Stomach (tissue), 8 donors: ENCODE measurements at regions not wholly inside any gene's neighbourhood (a gene's known extent, or its start where the extent isn't known, plus 50 kb on each side); places are given as distances from the start of the nearest gene placed in this dataset.

Source experiments
- DNase-seq, 2 donors: peaks; one replicate each; pipeline versions ENCODE4 v3.0.0 to v3.0.0-alpha.2; 2013 to 2019
- H3K27ac ChIP-seq, 5 donors: fragments of 200-600 bp in 4 of 5; sonication (generic) in 4 of 5; one replicate each; pipeline ENCODE4 v1.5.1; 2013 to 2019; ENCODE audit warnings: mild to moderate bottlenecking in 1 of 5, moderate library complexity in 1 of 5
- H3K27me3 ChIP-seq, 3 donors: fragments of 200-600 bp; sonication (generic); one replicate each; pipeline ENCODE4 v1.5.1; 2017 to 2019; ENCODE audit warnings: mixed run types in 1 of 3
- H3K36me3 ChIP-seq, 4 donors: fragments of 200-600 bp; sonication (generic); 1 replicate in 3 of 4; 2 replicates in 1 of 4; pipeline ENCODE4 v1.5.1; 2016 to 2019
- H3K4me1 ChIP-seq, 4 donors: fragments of 200-600 bp; sonication (generic); one replicate each; pipeline ENCODE4 v1.5.1; 2016 to 2019
- H3K4me3 ChIP-seq, 4 donors: fragments of 200-600 bp; sonication (generic) in 3 of 4; one replicate each; pipeline ENCODE4 v1.5.1; 2016 to 2019; ENCODE audit warnings: mild to moderate bottlenecking in 1 of 4
- H3K9me3 ChIP-seq, 4 donors: fragments of 200-600 bp; sonication (generic); one replicate each; pipeline ENCODE4 v1.5.1; 2016 to 2019
- CTCF ChIP-seq, 7 experiments: fragments of 450-650 bp in 4 of 7; fragments of 200-600 bp in 3 of 7; sonication (generic) in 3 of 7; IDR thresholded peaks; one replicate each; pipeline ENCODE4 v1.5.1; 2016 to 2019; ENCODE audit warnings: antibody characterized with exemption in 7 of 7, control low read depth in 2 of 7, mild to moderate bottlenecking in 1 of 7
- EP300 ChIP-seq: sonication (generic); formaldehyde crosslinking; IDR thresholded peaks from one replicate; pipeline ENCODE4 v1.6.1; 2017; ENCODE audit warnings: antibody characterized with exemption
- POLR2A ChIP-seq, 4 donors: fragments of 450-650 bp; IDR thresholded peaks; one replicate each; pipeline ENCODE4 v1.6.1; 2016; ENCODE audit warnings: antibody characterized with exemption in 4 of 4, control low read depth in 2 of 4, mild to moderate bottlenecking in 1 of 4, moderate library complexity in 1 of 4
- POLR2AphosphoS5 ChIP-seq, 3 donors: sonication (generic); formaldehyde crosslinking; IDR thresholded peaks; one replicate each; pipeline ENCODE4 v1.6.1; 2016; ENCODE audit warnings: antibody characterized with exemption in 3 of 3
- WGBS, 5 donors: extraction: QIAGEN DNeasy Blood & Tissue Kit in 3 of 5; methylation state at CpG; one replicate each; pipeline versions ENCODE4 v1.1.5 to v1.1.7; 2013 to 2018; 5-methylcytosine and 5-hydroxymethylcytosine counted together
- intact Hi-C: fragments of 100-400 bp; cut with DNase I; formaldehyde crosslinking; loops from one replicate; pipeline ENCODE4 v1.15.1; 2023; ENCODE audit warnings: low total_unique reads
- donor health status: healthy with polysubstance abuse.
- donor health status: Bipolar disorder and iron deficiency.
- donor health status: healthy.

DNA sequence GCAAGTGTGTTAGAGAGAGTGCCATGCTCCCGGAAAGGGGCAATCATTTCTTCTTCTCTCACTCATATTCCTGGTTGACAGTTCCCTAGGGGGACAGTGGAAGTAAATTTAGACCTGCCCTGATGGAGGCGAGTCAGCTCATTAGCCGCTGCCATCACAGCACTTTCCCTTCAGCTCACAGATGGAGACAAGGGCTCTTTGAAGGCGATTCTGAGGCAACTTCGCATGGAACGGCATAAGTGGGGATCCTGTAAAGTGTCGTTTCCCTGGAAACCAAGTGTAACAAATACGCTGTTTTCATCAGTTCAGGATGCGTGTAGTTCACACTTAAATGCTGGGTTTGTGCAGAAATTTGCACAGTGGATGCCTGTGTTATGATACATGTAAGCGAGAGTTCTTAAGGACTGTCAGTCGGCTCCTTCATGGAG, 114.5 kb upstream of the TMPRSS15 start:
- Histone ChIP-seq H3K9me3 (no peaks in the 10 kb centered on the region), H3K27me3 (no peaks in the 10 kb centered on the region), H3K27ac (no peak overlapping the region), H3K36me3 (no peaks in the 10 kb centered on the region), H3K4me3 (no peak overlapping the region), H3K4me1 (no peaks in the 10 kb centered on the region)
- TF ChIP-seq POLR2A (IDR thresholded peaks at IDR 0.05) (no peak), EP300 (no peak), POLR2AphosphoS5 (IDR thresholded peaks at IDR 0.05) (no peak), CTCF (IDR thresholded peaks at IDR 0.05) (no peak)
- intact Hi-C loops: no loop called here
- 55 to 90% (median 85%) methylated on average over 11 of the region's 11 CpGs for WGBS, 5 donors
- DNase-seq: peak in 1 of 2 donors; percentile 12

- intact Hi-C loops: no loop called here
- H3K4me3 ChIP-seq: no peak overlapping the region
- no peaks in the 10 kb centered on the region for H3K27me3 ChIP-seq
- WGBS, 5 donors: 21 to 41% (median 31%) methylated on average over 2 of the region's 2 CpGs
- no peaks in the 10 kb centered on the region for H3K36me3 ChIP-seq
- H3K9me3 ChIP-seq: no peaks in the 10 kb centered on the region
- TF ChIP-seq POLR2A (IDR thresholded peaks at IDR 0.05) (no peak), POLR2AphosphoS5 (IDR thresholded peaks at IDR 0.05) (no peak), CTCF (IDR thresholded peaks at IDR 0.05) (no peak), EP300 (no peak)
- no peaks in the 10 kb centered on the region for H3K4me1 ChIP-seq
- H3K27ac ChIP-seq: no peak overlapping the region
- no peak for DNase-seq
These were observed 117.6 kb upstream of the TMPRSS15 start for GRCh38 chr21:18521204-18521603.

DNA sequence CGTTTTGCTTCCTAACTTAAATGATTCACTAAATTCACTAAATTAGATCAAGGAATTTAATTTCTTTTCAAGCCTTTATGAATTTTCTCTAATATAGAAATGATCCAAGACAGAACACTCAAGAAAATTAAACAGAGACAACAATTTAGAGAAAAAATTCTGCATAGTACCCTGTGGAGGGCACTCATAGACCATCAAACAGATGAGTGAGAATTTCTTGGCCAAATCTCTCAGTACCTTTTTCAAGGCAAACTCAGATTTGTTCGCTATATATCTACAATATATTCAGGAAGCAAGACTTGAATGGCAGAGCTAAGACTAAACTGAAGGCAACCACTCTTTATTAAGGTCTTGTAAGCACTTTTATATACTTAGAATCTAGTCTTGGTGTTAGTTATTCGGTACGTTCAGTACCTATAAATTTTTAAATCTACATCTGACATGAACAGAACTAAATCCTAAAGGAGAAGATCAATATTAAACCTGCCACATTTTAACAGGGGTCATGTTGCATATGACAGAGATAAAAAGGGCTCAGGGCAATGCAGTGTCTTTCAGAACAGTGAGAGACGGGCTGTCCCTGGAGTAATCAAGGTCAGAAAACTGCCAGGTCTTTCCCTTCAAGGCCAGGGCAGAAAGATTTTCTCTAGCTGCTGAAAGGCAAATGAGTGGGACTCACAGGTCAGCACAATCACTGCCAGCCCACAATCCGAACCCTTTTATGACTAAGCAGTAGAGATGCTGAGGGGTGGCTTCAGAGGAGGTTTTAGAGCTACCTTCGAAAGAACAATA, 118.8 kb upstream of the TMPRSS15 start:
- H3K4me3 ChIP-seq: no peak overlapping the region
- DNase-seq: peak in 1 of 2 donors; percentile 61
- no peaks in the 10 kb centered on the region for H3K4me1 ChIP-seq
- H3K36me3 ChIP-seq: no peaks in the 10 kb centered on the region
- no peak overlapping the region for H3K27ac ChIP-seq
- 53 to 65% (median 62%) methylated on average over 7 of the region's 7 CpGs for WGBS, 5 donors
- H3K27me3 ChIP-seq: no peaks in the 10 kb centered on the region
- H3K9me3 ChIP-seq: no peaks in the 10 kb centered on the region
- no peak for TF ChIP-seq POLR2A (IDR thresholded peaks at IDR 0.05)
- no peak for TF ChIP-seq POLR2AphosphoS5 (IDR thresholded peaks at IDR 0.05)
- TF ChIP-seq EP300: no peak
- TF ChIP-seq CTCF (IDR thresholded peaks at IDR 0.05): peak in 1 of 7 experiments; percentile 16
- intact Hi-C loops: no loop called here

GRCh38 chr21:18524097-18524880, 120.7 kb upstream of the TMPRSS15 start:
- H3K4me1 ChIP-seq: peaks cover 0 to 3% (median 0%) of the 10 kb centered on the region in 4 donors
- H3K36me3 ChIP-seq: no peaks in the 10 kb centered on the region
- 70 to 80% (median 73%) methylated on average over 7 of the region's 7 CpGs for WGBS, 5 donors
- no peak for TF ChIP-seq EP300
- TF ChIP-seq POLR2A (IDR thresholded peaks at IDR 0.05): no peak
- no peak for TF ChIP-seq CTCF (IDR thresholded peaks at IDR 0.05)
- no peak for TF ChIP-seq POLR2AphosphoS5 (IDR thresholded peaks at IDR 0.05)
- no peaks in the 10 kb centered on the region for H3K9me3 ChIP-seq
- no peak overlapping the region for H3K27ac ChIP-seq
- H3K27me3 ChIP-seq: no peaks in the 10 kb centered on the region
- H3K4me3 ChIP-seq: no peak overlapping the region
- DNase-seq: no peak
- intact Hi-C loops: no loop called here
